ENCODE measurements at regions not wholly inside any gene's neighbourhood (a gene's known extent, or its start where the extent isn't known, plus 50 kb on each side); places are given as distances from the start of the nearest gene placed in this dataset.
A peak's percentile ranks its signal among the peaks of the same experiment; 100 is the strongest.

GRCh38 chr2:65536596-65536995, 104.2 kb upstream of the SPRED2 start:
- no peak for DNase-seq (ENCODE audit: low spot score)

GRCh38 chr2:65532937-65533336, 100.5 kb upstream of the SPRED2 start:
- DNase-seq (ENCODE audit: low spot score): no peak

GRCh38 chr2:65532326-65532725, 99.9 kb upstream of the SPRED2 start:
- no peak for DNase-seq (ENCODE audit: low spot score)

GRCh38 chr2:65530547-65531320, 98.3 kb upstream of the SPRED2 start:
- DNase-seq (ENCODE audit: low spot score): peak; percentile 50

- DNase-seq (ENCODE audit: low spot score): no peak
Measured at GRCh38 chr2:65529419-65529818, 97.0 kb upstream of the SPRED2 start.

GRCh38 chr2:65528241-65528574, 95.8 kb upstream of the SPRED2 start:
- no peak for DNase-seq (ENCODE audit: low spot score)

- DNase-seq (ENCODE audit: low spot score): no peak
Measured at GRCh38 chr2:65527451-65528240, 95.2 kb upstream of the SPRED2 start.

GRCh38 chr2:65525616-65526231, 93.3 kb upstream of the SPRED2 start:
- DNase-seq (ENCODE audit: low spot score): no peak

GRCh38 chr2:65522922-65523321, 90.5 kb upstream of the SPRED2 start:
- no peak for DNase-seq (ENCODE audit: low spot score)

- no peak for DNase-seq (ENCODE audit: low spot score)
Measured at GRCh38 chr2:65518751-65519150, 86.4 kb upstream of the SPRED2 start.

GRCh38 chr2:65514555-65515195, 82.3 kb upstream of the SPRED2 start:
- peak; percentile 24 for DNase-seq (ENCODE audit: low spot score)

GRCh38 chr2:65512783-65513182, 80.4 kb upstream of the SPRED2 start:
- DNase-seq (ENCODE audit: low spot score): no peak

- DNase-seq (ENCODE audit: low spot score): no peak
Measured at GRCh38 chr2:65511306-65511705, 78.9 kb upstream of the SPRED2 start.

- no peak for DNase-seq (ENCODE audit: low spot score)
Measured at GRCh38 chr2:65508225-65508624, 75.8 kb upstream of the SPRED2 start.

GRCh38 chr2:65507102-65508069, 75.0 kb upstream of the SPRED2 start:
- no peak for DNase-seq (ENCODE audit: low spot score)

GRCh38 chr2:65504814-65505697, 72.7 kb upstream of the SPRED2 start:
- no peak for DNase-seq (ENCODE audit: low spot score)

GRCh38 chr2:65504201-65504600, 71.8 kb upstream of the SPRED2 start:
- no peak for DNase-seq (ENCODE audit: low spot score)

- DNase-seq (ENCODE audit: low spot score): no peak
Measured at GRCh38 chr2:65503746-65504145, 71.3 kb upstream of the SPRED2 start.

GRCh38 chr2:65501836-65502235, 69.4 kb upstream of the SPRED2 start:
- DNase-seq (ENCODE audit: low spot score): no peak

- DNase-seq (ENCODE audit: low spot score): no peak
Measured at GRCh38 chr2:65501074-65501473, 68.7 kb upstream of the SPRED2 start.
